HCT116 (cell line): ENCODE measurements at regions not wholly inside any gene's neighbourhood (a gene's known extent, or its start where the extent isn't known, plus 50 kb on each side); places are given as distances from the start of the nearest gene placed in this dataset.

Source experiments
- ATAC-seq: fragments of 200-7000 bp; cut with Tn5 transposase; 2 replicates; pipeline ENCODE4 v1.9.1; 2020; ENCODE audit warnings: mild to moderate bottlenecking, moderate library complexity
- BruUV-seq: library from RNA; stranded (reverse); fragments of 400-500 nt; replicated peaks from 2 replicates; lab custom pipeline; 2021; lab: Mats Ljungman, UMichigan
- CTCF ChIA-PET: fragments of 300-600 bp; sonication (Branson Sonifier 250); formaldehyde crosslinking; loops from one replicate; lab custom pipeline; 2021; ENCODE audit warnings: antibody characterized with exemption; lab: Charles Lee
- POLR2A ChIA-PET: fragments of 300-600, 350-600 bp; sonication (Branson Sonifier 250); formaldehyde crosslinking; loops from one replicate; lab custom pipeline; 2021; ENCODE audit warnings: antibody characterized with exemption; lab: Charles Lee
- RAD21 ChIA-PET, 2 experiments: fragments of 300-600 bp; sonication (Branson Sonifier 250); formaldehyde crosslinking; loops; one replicate each; lab custom pipeline; 2023; ENCODE audit warnings: low total read pairs in 2 of 2; ENCODE audit not compliant: uncharacterized antibody in 2 of 2, unreplicated experiment in 2 of 2, low non-redundant PET in 1 of 2; lab: Charles Lee
- DNase-seq: peaks from one replicate; pipeline ENCODE4 v3.0.0-alpha.2; 2010; ENCODE audit warnings: low read depth, low spot score
- H2AFZ ChIP-seq: fragments of 200-600 bp; shearing (Covaris generic), sonication (generic); 2 replicates; pipeline ENCODE4 v1.6.1; 2017; ENCODE audit warnings: low read depth, mixed run types, mixed read lengths, antibody characterized with exemption, low read length; ENCODE audit not compliant: poor library complexity, severe bottlenecking
- H3K27ac ChIP-seq: 2 replicates; pipeline ENCODE4 v1.5.1; 2012; ENCODE audit warnings: low read depth, low read length
- H3K27me3 ChIP-seq: fragments of 200-600 bp; sonication (generic); 2 replicates; pipeline ENCODE4 v1.6.1; 2016; ENCODE audit warnings: mixed run types, low read length, mixed read lengths; ENCODE audit not compliant: insufficient read depth
- H3K36me3 ChIP-seq, 2 experiments: fragments of 200-500 bp in 1 of 2; fragments of 200-600 bp in 1 of 2; sonication (Bioruptor generic) in 1 of 2; sonication (generic) in 1 of 2; 2 replicates each; pipeline versions ENCODE4 v1.5.1 to v1.6.1; 2014 to 2016; ENCODE audit warnings: low read length in 2 of 2, inconsistent platforms in 1 of 2, mixed read lengths in 1 of 2, mixed run types in 1 of 2; ENCODE audit not compliant: insufficient read depth in 2 of 2, control insufficient read depth in 1 of 2
- H3K4me1 ChIP-seq, 2 experiments: fragments of 200-600 bp in 1 of 2; sonication (generic) in 1 of 2; 2 replicates each; pipeline versions ENCODE4 v1.5.1 to v1.6.1; 2012 to 2017; ENCODE audit warnings: low read length in 2 of 2, inconsistent platforms in 1 of 2, mild to moderate bottlenecking in 1 of 2, mixed read lengths in 1 of 2, mixed run types in 1 of 2, moderate library complexity in 1 of 2; ENCODE audit not compliant: insufficient read depth in 2 of 2, control insufficient read depth in 1 of 2
- H3K4me2 ChIP-seq: fragments of 200-600 bp; sonication (generic); 2 replicates; pipeline ENCODE4 v1.6.1; 2017; ENCODE audit warnings: mixed run types, low read length, mixed read lengths
- H3K4me3 ChIP-seq, 2 experiments: fragments of 200-600 bp in 1 of 2; sonication (generic) in 1 of 2; replicated peaks in 1 of 2; 2 replicates each; pipeline ENCODE4 v1.5.1; 2011 to 2016; ENCODE audit warnings: low read length in 2 of 2, control low read depth in 1 of 2, low read depth in 1 of 2, mild to moderate bottlenecking in 1 of 2, mixed read lengths in 1 of 2, mixed run types in 1 of 2
- H3K79me2 ChIP-seq: fragments of 200-600 bp; sonication (generic); 2 replicates; pipeline ENCODE4 v1.6.1; 2017; ENCODE audit warnings: mild to moderate bottlenecking, mixed run types, low read length, moderate library complexity, mixed read lengths; ENCODE audit not compliant: insufficient read depth
- H3K9ac ChIP-seq: fragments of 200-600 bp; sonication (generic); 2 replicates; pipeline ENCODE4 v1.6.1; 2016; ENCODE audit warnings: low read length, mixed read lengths
- H3K9me2 ChIP-seq: fragments of 200-600 bp; sonication (generic), shearing (Covaris generic); 2 replicates; pipeline ENCODE4 v1.6.1; 2017; ENCODE audit warnings: mixed run types, mild to moderate bottlenecking, moderate library complexity; ENCODE audit not compliant: insufficient read depth
- H3K9me3 ChIP-seq, 2 experiments: fragments of 200-500 bp in 1 of 2; fragments of 200-600 bp in 1 of 2; sonication (Bioruptor generic) in 1 of 2; sonication (generic) in 1 of 2; 2 replicates each; pipeline ENCODE4 v1.6.1; 2014 to 2017; ENCODE audit warnings: low read length in 2 of 2, mixed read lengths in 2 of 2, inconsistent platforms in 1 of 2, low read depth in 1 of 2, mild to moderate bottlenecking in 1 of 2, mixed run types in 1 of 2, moderate library complexity in 1 of 2; ENCODE audit not compliant: control insufficient read depth in 1 of 2, insufficient read depth in 1 of 2
- H4K20me1 ChIP-seq: fragments of 200-600 bp; sonication (generic), shearing (Covaris generic); 2 replicates; pipeline ENCODE4 v1.6.1; 2017; ENCODE audit warnings: mixed run types, mild to moderate bottlenecking, moderate library complexity; ENCODE audit not compliant: insufficient read depth
- CBX3 ChIP-seq: IDR thresholded peaks from 2 replicates; pipeline ENCODE4 v1.6.1; 2012; ENCODE audit warnings: low read depth
- ELF1 ChIP-seq: IDR thresholded peaks from 2 replicates; pipeline ENCODE4 v1.6.1; 2012; ENCODE audit warnings: low read depth, borderline replicate concordance
- EZH2 ChIP-seq: fragments of 200-600 bp; sonication (generic); IDR thresholded peaks from 2 replicates; pipeline ENCODE4 v1.6.1; 2017; ENCODE audit warnings: antibody characterized with exemption, mixed run types
- FOSL1 ChIP-seq: IDR thresholded peaks from 2 replicates; pipeline ENCODE4 v1.6.1; 2012; ENCODE audit warnings: low read depth
- POLR2A ChIP-seq: IDR thresholded peaks from 2 replicates; pipeline ENCODE4 v1.7.0; 2011; ENCODE audit warnings: borderline replicate concordance; ENCODE audit not compliant: insufficient read depth, insufficient read length; ENCODE audit errors: extremely low read depth
- POLR2AphosphoS5 ChIP-seq: IDR thresholded peaks from 2 replicates; pipeline ENCODE4 v1.6.1; 2011; ENCODE audit warnings: mild to moderate bottlenecking, low read depth, low read length, moderate library complexity
- RAD21 ChIP-seq: IDR thresholded peaks from 2 replicates; pipeline ENCODE4 v1.6.1; 2012; ENCODE audit warnings: low read depth, mild to moderate bottlenecking
- SIN3A ChIP-seq: IDR thresholded peaks from 2 replicates; pipeline ENCODE4 v1.6.1; 2012; ENCODE audit warnings: low read depth
- SRF ChIP-seq: IDR thresholded peaks from 2 replicates; pipeline ENCODE4 v1.6.1; 2012; ENCODE audit warnings: low read depth
- TCF7L2 ChIP-seq: IDR thresholded peaks from 2 replicates; pipeline ENCODE4 v1.7.0; 2011; ENCODE audit warnings: borderline replicate concordance, inconsistent platforms; ENCODE audit not compliant: insufficient read depth, insufficient read length; ENCODE audit errors: extremely low read depth
- YY1 ChIP-seq: IDR thresholded peaks from 2 replicates; pipeline ENCODE4 v1.6.1; 2011; ENCODE audit warnings: low read length, low read depth, moderate library complexity, mild to moderate bottlenecking; ENCODE audit not compliant: insufficient replicate concordance; ENCODE audit errors: extremely low read depth
- ZFX ChIP-seq: fragments of 450-650 bp; IDR thresholded peaks from 2 replicates; pipeline ENCODE4 v1.6.1; 2017
- ZNF274 ChIP-seq: fragments of 200-500 bp; sonication (Bioruptor generic); IDR thresholded peaks from 2 replicates; pipeline ENCODE4 v1.6.1; 2014; ENCODE audit warnings: mild to moderate bottlenecking, low read depth, low read length, inconsistent platforms
- intact Hi-C: fragments of 100-400 bp; cut with micrococcal nuclease; formaldehyde crosslinking; loops from 2 replicates; pipeline ENCODE4 v1.10.0; 2022
- TF ChIP-seq, protein P1 (sequence below): IDR thresholded peaks from 2 replicates; pipeline ENCODE4 v1.6.1; 2012
- TF ChIP-seq, protein P2 (sequence below): IDR thresholded peaks from 2 replicates; pipeline ENCODE4 v1.6.1; 2011; ENCODE audit warnings: mild to moderate bottlenecking, low read length, moderate library complexity; ENCODE audit not compliant: insufficient replicate concordance; ENCODE audit errors: extremely low read depth
- TF ChIP-seq, protein P3 (sequence below): IDR thresholded peaks from 2 replicates; pipeline ENCODE4 v1.6.1; 2012; ENCODE audit warnings: low read depth

DNA sequence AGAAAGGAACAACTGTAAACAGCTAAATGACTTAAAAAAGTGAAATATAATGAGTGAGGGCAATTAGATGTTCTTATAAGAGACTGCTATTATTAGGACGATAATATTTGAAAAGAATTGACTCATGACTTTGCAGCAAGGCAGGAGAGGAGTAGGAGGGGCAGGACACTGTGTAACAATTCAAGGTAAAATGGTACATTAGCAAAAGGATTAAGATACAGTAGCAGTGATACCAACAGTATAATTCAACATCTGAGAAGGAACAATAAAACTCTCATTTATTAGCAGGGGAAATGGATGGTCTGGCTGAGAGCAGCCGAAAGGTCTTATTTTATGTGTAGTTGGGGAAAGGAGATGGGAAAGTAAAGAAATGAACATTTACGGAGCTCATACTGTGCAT is 315.5 kb upstream of the BOD1L1 start:
- intact Hi-C loops, result no loop called here
- no peak overlapping the region for H3K9ac ChIP-seq
- no peaks in the 10 kb centered on the region for H3K36me3 ChIP-seq
- TF ChIP-seq ZNF274, result no peak
- no peak for TF ChIP-seq ZFX
- no peak for TF ChIP-seq ELF1
- TF ChIP-seq POLR2A, result no peak
- TF ChIP-seq, protein P1, sequence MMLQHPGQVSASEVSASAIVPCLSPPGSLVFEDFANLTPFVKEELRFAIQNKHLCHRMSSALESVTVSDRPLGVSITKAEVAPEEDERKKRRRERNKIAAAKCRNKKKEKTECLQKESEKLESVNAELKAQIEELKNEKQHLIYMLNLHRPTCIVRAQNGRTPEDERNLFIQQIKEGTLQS, result no peak
- no peak for TF ChIP-seq RAD21
- ATAC-seq (no peak), DNase-seq (no peak)
- H4K20me1 ChIP-seq, result no peaks in the 10 kb centered on the region
- H3K79me2 ChIP-seq, result no peaks in the 10 kb centered on the region
- no peaks in the 10 kb centered on the region for H3K4me1 ChIP-seq
- no peaks in the 10 kb centered on the region for H3K27me3 ChIP-seq
- CTCF ChIA-PET, result no interaction called here
- RAD21 ChIA-PET, result no interaction called here
- no peak overlapping the region for H3K27ac ChIP-seq
- no TSS peak for BruUV-seq
- H3K9me2 ChIP-seq, result no peaks in the 10 kb centered on the region
- H3K9me3 ChIP-seq, result no peaks in the 10 kb centered on the region; a peak in 1 of 4 replicates
- POLR2A ChIA-PET, result no interaction called here
- no peak overlapping the region for H3K4me3 ChIP-seq
- no peak overlapping the region for H2AFZ ChIP-seq
- no peak overlapping the region for H3K4me2 ChIP-seq

DNA sequence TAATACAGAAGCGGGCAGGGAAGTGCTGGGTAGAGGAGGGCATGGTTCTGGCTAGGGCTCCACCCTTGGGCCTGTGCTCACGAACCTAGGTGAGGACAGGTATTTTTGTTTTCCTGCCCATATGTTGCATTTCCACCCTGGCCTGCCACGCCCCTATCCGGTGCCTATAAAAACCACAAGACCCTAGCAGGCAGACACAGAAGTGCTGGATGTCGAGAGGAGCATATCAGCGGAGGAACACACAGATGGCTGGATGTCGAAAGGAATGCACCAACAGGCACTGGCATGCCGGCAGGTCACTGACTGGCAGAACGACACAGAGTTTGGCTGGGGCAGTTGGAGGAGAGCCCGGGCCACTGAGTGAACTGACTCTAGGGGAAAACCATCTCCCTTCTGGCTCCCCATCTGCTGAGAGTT is 316.6 kb upstream of the BOD1L1 start:
- H3K27ac ChIP-seq, result no peak overlapping the region
- H3K4me1 ChIP-seq, result no peaks in the 10 kb centered on the region
- no peak overlapping the region for H3K4me3 ChIP-seq
- no peak overlapping the region for H2AFZ ChIP-seq
- no peaks in the 10 kb centered on the region for H3K36me3 ChIP-seq
- H3K4me2 ChIP-seq, result no peak overlapping the region
- no peaks in the 10 kb centered on the region; a peak in 1 of 4 replicates for H3K9me3 ChIP-seq
- H3K27me3 ChIP-seq, result no peaks in the 10 kb centered on the region
- RAD21 ChIA-PET, result no interaction called here
- CTCF ChIA-PET, result no interaction called here
- H3K79me2 ChIP-seq, result no peaks in the 10 kb centered on the region
- ATAC-seq (no peak), DNase-seq (no peak)
- BruUV-seq, result no TSS peak
- intact Hi-C loops, result no loop called here
- H3K9me2 ChIP-seq, result no peaks in the 10 kb centered on the region
- no peaks in the 10 kb centered on the region for H4K20me1 ChIP-seq
- POLR2A ChIA-PET, result no interaction called here
- no peak overlapping the region for H3K9ac ChIP-seq
- TF ChIP-seq FOSL1 (no peak), SRF (no peak), CBX3 (no peak), ZNF274 (no peak), EZH2 (no peak), SIN3A (no peak), RAD21 (no peak), TCF7L2 (no peak), POLR2AphosphoS5 (no peak), YY1 (no peak)
- TF ChIP-seq, protein P2, sequence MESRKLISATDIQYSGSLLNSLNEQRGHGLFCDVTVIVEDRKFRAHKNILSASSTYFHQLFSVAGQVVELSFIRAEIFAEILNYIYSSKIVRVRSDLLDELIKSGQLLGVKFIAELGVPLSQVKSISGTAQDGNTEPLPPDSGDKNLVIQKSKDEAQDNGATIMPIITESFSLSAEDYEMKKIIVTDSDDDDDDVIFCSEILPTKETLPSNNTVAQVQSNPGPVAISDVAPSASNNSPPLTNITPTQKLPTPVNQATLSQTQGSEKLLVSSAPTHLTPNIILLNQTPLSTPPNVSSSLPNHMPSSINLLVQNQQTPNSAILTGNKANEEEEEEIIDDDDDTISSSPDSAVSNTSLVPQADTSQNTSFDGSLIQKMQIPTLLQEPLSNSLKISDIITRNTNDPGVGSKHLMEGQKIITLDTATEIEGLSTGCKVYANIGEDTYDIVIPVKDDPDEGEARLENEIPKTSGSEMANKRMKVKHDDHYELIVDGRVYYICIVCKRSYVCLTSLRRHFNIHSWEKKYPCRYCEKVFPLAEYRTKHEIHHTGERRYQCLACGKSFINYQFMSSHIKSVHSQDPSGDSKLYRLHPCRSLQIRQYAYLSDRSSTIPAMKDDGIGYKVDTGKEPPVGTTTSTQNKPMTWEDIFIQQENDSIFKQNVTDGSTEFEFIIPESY, result no peak
- TF ChIP-seq, protein P1, result no peak
- TF ChIP-seq, protein P3, sequence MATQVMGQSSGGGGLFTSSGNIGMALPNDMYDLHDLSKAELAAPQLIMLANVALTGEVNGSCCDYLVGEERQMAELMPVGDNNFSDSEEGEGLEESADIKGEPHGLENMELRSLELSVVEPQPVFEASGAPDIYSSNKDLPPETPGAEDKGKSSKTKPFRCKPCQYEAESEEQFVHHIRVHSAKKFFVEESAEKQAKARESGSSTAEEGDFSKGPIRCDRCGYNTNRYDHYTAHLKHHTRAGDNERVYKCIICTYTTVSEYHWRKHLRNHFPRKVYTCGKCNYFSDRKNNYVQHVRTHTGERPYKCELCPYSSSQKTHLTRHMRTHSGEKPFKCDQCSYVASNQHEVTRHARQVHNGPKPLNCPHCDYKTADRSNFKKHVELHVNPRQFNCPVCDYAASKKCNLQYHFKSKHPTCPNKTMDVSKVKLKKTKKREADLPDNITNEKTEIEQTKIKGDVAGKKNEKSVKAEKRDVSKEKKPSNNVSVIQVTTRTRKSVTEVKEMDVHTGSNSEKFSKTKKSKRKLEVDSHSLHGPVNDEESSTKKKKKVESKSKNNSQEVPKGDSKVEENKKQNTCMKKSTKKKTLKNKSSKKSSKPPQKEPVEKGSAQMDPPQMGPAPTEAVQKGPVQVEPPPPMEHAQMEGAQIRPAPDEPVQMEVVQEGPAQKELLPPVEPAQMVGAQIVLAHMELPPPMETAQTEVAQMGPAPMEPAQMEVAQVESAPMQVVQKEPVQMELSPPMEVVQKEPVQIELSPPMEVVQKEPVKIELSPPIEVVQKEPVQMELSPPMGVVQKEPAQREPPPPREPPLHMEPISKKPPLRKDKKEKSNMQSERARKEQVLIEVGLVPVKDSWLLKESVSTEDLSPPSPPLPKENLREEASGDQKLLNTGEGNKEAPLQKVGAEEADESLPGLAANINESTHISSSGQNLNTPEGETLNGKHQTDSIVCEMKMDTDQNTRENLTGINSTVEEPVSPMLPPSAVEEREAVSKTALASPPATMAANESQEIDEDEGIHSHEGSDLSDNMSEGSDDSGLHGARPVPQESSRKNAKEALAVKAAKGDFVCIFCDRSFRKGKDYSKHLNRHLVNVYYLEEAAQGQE, result no peak
